Panc1 (cell line): ENCODE measurements at regions not wholly inside any gene's neighbourhood (a gene's known extent, or its start where the extent isn't known, plus 50 kb on each side); places are given as distances from the start of the nearest gene placed in this dataset.
"Not testable (repeated sequence)": the region's sequence is repeated elsewhere in the genome, so short reads cannot be mapped to it uniquely, and the experiment has no call there.

Experiments used
- ATAC-seq: fragments of 200-7000 bp; cut with Tn5 transposase; 2 replicates; pipeline ENCODE4 v1.9.1; 2020; ENCODE audit warnings: mild to moderate bottlenecking, moderate library complexity
- BruUV-seq: library from RNA; stranded (reverse); fragments of 400-500 nt; replicated peaks from 2 replicates; lab custom pipeline; 2021; lab: Mats Ljungman, UMichigan
- CTCF ChIA-PET: fragments of 300-600 bp; sonication (Branson Sonifier 250); formaldehyde crosslinking; loops from one replicate; lab custom pipeline; 2022; ENCODE audit warnings: antibody characterized with exemption; lab: Charles Lee
- POLR2A ChIA-PET: fragments of 300-600 bp; sonication (Branson Sonifier 250); formaldehyde crosslinking; loops from one replicate; lab custom pipeline; 2022; ENCODE audit warnings: antibody characterized with exemption; lab: Charles Lee
- DNase-seq: peaks from one replicate; pipeline ENCODE4 v3.0.0-alpha.2; 2010; ENCODE audit warnings: low read depth, low spot score
- H3K27ac ChIP-seq: 2 replicates; pipeline ENCODE4 v1.5.1; 2011; ENCODE audit warnings: mild to moderate bottlenecking, low read length, inconsistent platforms
- H3K27me3 ChIP-seq: fragments of 200-500 bp; sonication (Bioruptor generic); 2 replicates; pipeline ENCODE4 v1.6.0; 2014; ENCODE audit warnings: low read length, inconsistent platforms; ENCODE audit not compliant: control insufficient read depth, insufficient read depth
- H3K36me3 ChIP-seq: fragments of 200-500 bp; sonication (Bioruptor generic); 2 replicates; pipeline ENCODE4 v1.5.1; 2014; ENCODE audit warnings: inconsistent platforms, mild to moderate bottlenecking, low read length, moderate library complexity; ENCODE audit not compliant: control insufficient read depth, insufficient read depth
- H3K4me1 ChIP-seq: 2 replicates; pipeline ENCODE4 v1.5.1; 2011; ENCODE audit warnings: inconsistent platforms, mild to moderate bottlenecking, low read length, moderate library complexity; ENCODE audit not compliant: control insufficient read depth, insufficient read depth
- H3K4me3 ChIP-seq, 2 experiments: 2 replicates each; pipeline ENCODE4 v1.5.1; 2011 to 2012; ENCODE audit warnings: low read depth in 2 of 2, low read length in 2 of 2, mild to moderate bottlenecking in 2 of 2, inconsistent platforms in 1 of 2, moderate library complexity in 1 of 2
- H3K9me3 ChIP-seq: fragments of 200-500 bp; sonication (Bioruptor generic); 2 replicates; pipeline ENCODE4 v1.5.1; 2014; ENCODE audit warnings: low read depth, mild to moderate bottlenecking, inconsistent platforms, low read length, moderate library complexity; ENCODE audit not compliant: control insufficient read depth, insufficient read depth
- CTCF ChIP-seq: fragments of 450-650 bp; IDR thresholded peaks from 2 replicates; pipeline ENCODE4 v1.5.1; 2017; ENCODE audit warnings: mild to moderate bottlenecking
- POLR2AphosphoS5 ChIP-seq: IDR thresholded peaks from 2 replicates; pipeline ENCODE4 v1.6.1; 2012; ENCODE audit warnings: mild to moderate bottlenecking, low read depth, low read length, moderate library complexity
- SIN3A ChIP-seq: IDR thresholded peaks from 2 replicates; pipeline ENCODE4 v1.6.1; 2012; ENCODE audit warnings: low read depth, mild to moderate bottlenecking, low read length, moderate library complexity, borderline replicate concordance; ENCODE audit not compliant: insufficient read depth
- TCF7L2 ChIP-seq: IDR thresholded peaks from 2 replicates; pipeline ENCODE4 v1.6.1; 2011; ENCODE audit warnings: mild to moderate bottlenecking, low read depth, low read length, inconsistent platforms
- in situ Hi-C: cut with HindIII; loops from 2 replicates; pipeline ENCODE4 v1.10.0; 2016; ENCODE audit warnings: low sequenced_read_pairs, low pct_unique_long_range_greater_than_20kb
- intact Hi-C: fragments of 100-400 bp; cut with micrococcal nuclease; formaldehyde crosslinking; loops from one replicate; pipeline ENCODE4 v1.10.0; 2022; ENCODE audit not compliant: unreplicated experiment
- TF ChIP-seq, protein P1 (sequence below), 2 experiments: IDR thresholded peaks; 2 replicates each; pipeline ENCODE4 v1.6.1; 2011 to 2012; ENCODE audit warnings: low read depth in 2 of 2, control low read depth in 1 of 2, low read length in 1 of 2, mild to moderate bottlenecking in 1 of 2, moderate library complexity in 1 of 2; ENCODE audit not compliant: insufficient read depth in 1 of 2

DNA sequence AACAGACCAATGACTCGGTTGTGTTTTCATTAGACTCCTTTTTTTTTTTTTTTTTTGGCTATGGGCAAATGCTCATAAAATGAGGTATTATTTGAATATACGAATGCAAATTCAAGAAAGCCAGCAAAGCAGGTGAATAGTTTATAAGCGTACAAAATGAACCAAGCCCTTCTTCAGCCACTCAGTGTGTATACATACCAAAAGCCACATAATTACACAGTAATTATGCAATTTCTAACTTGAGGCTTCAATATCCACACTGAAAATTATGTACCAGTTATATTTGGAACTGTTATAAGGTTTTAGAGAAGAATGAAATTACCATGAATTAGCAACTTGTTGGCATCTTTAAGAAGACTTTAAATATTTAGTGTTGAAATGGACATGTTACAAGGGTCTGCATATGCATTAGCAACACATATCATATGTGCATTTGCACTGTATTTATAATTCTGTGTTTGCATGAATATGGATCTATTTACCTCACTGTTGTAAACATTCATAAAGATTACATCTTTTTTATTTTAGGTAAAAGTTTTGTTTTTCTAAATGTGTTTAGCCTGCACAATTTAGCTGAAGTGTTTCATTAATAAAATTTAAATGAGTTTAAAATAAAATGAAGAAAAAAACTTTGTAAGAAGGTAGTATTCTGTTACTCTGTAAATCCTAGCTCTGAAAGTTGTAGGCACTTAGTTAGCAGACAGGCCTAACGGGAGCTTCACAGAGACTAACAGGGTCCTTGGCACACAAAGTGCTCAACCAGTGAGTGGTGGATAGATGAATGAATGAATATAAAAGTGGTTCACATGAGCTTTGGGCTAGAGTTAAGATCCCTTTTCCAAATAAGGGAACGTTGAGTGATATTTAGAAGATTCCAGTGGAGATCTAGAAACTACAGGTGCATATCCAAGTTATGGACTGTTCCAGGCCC is 241.0 kb upstream of the NFIA start:
- in situ Hi-C loops (no loop called here), intact Hi-C loops (no loop called here)
- CTCF ChIA-PET = no interaction called here

GRCh38 chr1:60840476-60840875 is 241.9 kb upstream of the NFIA start:
- in situ Hi-C loops, H3K27me3 ChIP-seq, H3K4me1 ChIP-seq, H3K36me3 ChIP-seq, ATAC-seq, DNase-seq, H3K4me3 ChIP-seq, CTCF ChIA-PET, BruUV-seq, POLR2A ChIA-PET, intact Hi-C loops, H3K9me3 ChIP-seq, H3K27ac ChIP-seq: not testable (repeated sequence)

More for the DNA sequence above, 241.0 kb upstream of the NFIA start:
- Histone ChIP-seq H3K27me3 (peaks cover 2% of the 10 kb centered on the region; the same call in 1 of the 2 replicates), H3K4me1 (no peaks in the 10 kb centered on the region), H3K27ac (no peak overlapping the region), H3K36me3 (no peaks in the 10 kb centered on the region), H3K4me3 (no peak overlapping the region), H3K9me3 (no peaks in the 10 kb centered on the region)
- no TSS peak for BruUV-seq
- TF ChIP-seq CTCF = no peak
- no peak for TF ChIP-seq TCF7L2
- TF ChIP-seq, protein P1, sequence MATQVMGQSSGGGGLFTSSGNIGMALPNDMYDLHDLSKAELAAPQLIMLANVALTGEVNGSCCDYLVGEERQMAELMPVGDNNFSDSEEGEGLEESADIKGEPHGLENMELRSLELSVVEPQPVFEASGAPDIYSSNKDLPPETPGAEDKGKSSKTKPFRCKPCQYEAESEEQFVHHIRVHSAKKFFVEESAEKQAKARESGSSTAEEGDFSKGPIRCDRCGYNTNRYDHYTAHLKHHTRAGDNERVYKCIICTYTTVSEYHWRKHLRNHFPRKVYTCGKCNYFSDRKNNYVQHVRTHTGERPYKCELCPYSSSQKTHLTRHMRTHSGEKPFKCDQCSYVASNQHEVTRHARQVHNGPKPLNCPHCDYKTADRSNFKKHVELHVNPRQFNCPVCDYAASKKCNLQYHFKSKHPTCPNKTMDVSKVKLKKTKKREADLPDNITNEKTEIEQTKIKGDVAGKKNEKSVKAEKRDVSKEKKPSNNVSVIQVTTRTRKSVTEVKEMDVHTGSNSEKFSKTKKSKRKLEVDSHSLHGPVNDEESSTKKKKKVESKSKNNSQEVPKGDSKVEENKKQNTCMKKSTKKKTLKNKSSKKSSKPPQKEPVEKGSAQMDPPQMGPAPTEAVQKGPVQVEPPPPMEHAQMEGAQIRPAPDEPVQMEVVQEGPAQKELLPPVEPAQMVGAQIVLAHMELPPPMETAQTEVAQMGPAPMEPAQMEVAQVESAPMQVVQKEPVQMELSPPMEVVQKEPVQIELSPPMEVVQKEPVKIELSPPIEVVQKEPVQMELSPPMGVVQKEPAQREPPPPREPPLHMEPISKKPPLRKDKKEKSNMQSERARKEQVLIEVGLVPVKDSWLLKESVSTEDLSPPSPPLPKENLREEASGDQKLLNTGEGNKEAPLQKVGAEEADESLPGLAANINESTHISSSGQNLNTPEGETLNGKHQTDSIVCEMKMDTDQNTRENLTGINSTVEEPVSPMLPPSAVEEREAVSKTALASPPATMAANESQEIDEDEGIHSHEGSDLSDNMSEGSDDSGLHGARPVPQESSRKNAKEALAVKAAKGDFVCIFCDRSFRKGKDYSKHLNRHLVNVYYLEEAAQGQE (IDR thresholded peaks at IDR 0.05; ENCODE audit: insufficient read depth in 1 of 2, low read depth in 2 of 2, low read length in 1 of 2) = no peak
- no peak for TF ChIP-seq POLR2AphosphoS5
- TF ChIP-seq SIN3A = no peak
- POLR2A ChIA-PET = no interaction called here
- ATAC-seq (no peak), DNase-seq (no peak)

GRCh38 chr1:60835649-60836048 is 246.7 kb upstream of the NFIA start:
- POLR2A ChIA-PET = no interaction called here
- Histone ChIP-seq H3K4me3 (no peak overlapping the region), H3K4me1 (no peaks in the 10 kb centered on the region), H3K27me3 (peaks cover 10% of the 10 kb centered on the region), H3K9me3 (no peaks in the 10 kb centered on the region), H3K36me3 (no peaks in the 10 kb centered on the region), H3K27ac (no peak overlapping the region)
- CTCF ChIA-PET = no interaction called here
- no peak for ATAC-seq
- in situ Hi-C loops = no loop called here
- TF ChIP-seq CTCF = no peak
- TF ChIP-seq, protein P1 (IDR thresholded peaks at IDR 0.05; ENCODE audit: insufficient read depth in 1 of 2, low read depth in 2 of 2, low read length in 1 of 2) = no peak
- TF ChIP-seq TCF7L2 = no peak
- no peak for TF ChIP-seq SIN3A
- no peak for TF ChIP-seq POLR2AphosphoS5
- BruUV-seq = no TSS peak
- no peak for DNase-seq
- intact Hi-C loops = no loop called here
